22Rv1 (cell line): ENCODE measurements at regions not wholly inside any gene's neighbourhood (a gene's known extent, or its start where the extent isn't known, plus 50 kb on each side); places are given as distances from the start of the nearest gene placed in this dataset.

Experiments
- ZFX ChIP-seq: fragments of 450-650 bp; IDR thresholded peaks from 2 replicates; pipeline ENCODE4 v1.6.1; 2017; ENCODE audit warnings: antibody characterized with exemption, borderline replicate concordance
- TF ChIP-seq, protein P1 (sequence below): fragments of 450-650 bp; IDR thresholded peaks from 2 replicates; pipeline ENCODE4 v1.5.1; 2017; ENCODE audit warnings: mild to moderate bottlenecking

DNA sequence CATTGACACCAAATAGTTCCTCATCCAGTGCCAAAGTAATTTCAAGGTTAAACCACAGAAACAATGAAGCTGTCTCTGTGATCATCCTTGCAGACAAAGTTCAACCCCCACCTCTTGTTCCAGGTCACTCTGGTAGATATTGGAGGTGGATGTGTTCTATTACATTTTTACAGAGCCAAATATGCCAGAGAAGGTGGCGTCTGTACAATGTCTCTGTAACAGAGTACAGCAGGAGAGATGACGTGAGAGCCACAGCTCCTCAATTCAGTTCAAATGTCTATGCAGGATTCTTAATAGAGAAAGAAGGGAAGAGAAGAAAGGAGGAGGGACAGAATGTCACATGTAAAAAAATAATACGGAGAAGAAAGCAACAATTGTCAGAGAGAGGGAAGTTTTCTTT is 268.3 kb upstream of the OR4E1 start:
- TF ChIP-seq, protein P1, sequence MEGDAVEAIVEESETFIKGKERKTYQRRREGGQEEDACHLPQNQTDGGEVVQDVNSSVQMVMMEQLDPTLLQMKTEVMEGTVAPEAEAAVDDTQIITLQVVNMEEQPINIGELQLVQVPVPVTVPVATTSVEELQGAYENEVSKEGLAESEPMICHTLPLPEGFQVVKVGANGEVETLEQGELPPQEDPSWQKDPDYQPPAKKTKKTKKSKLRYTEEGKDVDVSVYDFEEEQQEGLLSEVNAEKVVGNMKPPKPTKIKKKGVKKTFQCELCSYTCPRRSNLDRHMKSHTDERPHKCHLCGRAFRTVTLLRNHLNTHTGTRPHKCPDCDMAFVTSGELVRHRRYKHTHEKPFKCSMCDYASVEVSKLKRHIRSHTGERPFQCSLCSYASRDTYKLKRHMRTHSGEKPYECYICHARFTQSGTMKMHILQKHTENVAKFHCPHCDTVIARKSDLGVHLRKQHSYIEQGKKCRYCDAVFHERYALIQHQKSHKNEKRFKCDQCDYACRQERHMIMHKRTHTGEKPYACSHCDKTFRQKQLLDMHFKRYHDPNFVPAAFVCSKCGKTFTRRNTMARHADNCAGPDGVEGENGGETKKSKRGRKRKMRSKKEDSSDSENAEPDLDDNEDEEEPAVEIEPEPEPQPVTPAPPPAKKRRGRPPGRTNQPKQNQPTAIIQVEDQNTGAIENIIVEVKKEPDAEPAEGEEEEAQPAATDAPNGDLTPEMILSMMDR: no peak
- TF ChIP-seq ZFX: no peak
